Progenitor cell of endocrine pancreas (in vitro differentiated cells): ENCODE measurements at regions not wholly inside any gene's neighbourhood (a gene's known extent, or its start where the extent isn't known, plus 50 kb on each side); places are given as distances from the start of the nearest gene placed in this dataset.

Experiments
- DNase-seq: peaks from one replicate; pipeline ENCODE4 v3.0.0; 2021; ENCODE audit warnings: low spot score; ENCODE audit not compliant: unreplicated experiment
- H3K27ac Mint-ChIP-seq: 2 replicates; pipeline ENCODE4 v1.8.0; 2021; ENCODE audit warnings: mild to moderate bottlenecking, moderate library complexity, mixed read lengths
- H3K27me3 Mint-ChIP-seq: 2 replicates; pipeline ENCODE4 v1.8.0; 2021; ENCODE audit warnings: mixed read lengths
- H3K36me3 Mint-ChIP-seq: 2 replicates; pipeline ENCODE4 v1.8.0; 2022; ENCODE audit warnings: mixed read lengths; ENCODE audit not compliant: insufficient read depth
- H3K4me1 Mint-ChIP-seq: 2 replicates; pipeline ENCODE4 v1.8.0; 2021; ENCODE audit warnings: low read depth, mixed read lengths
- H3K4me3 Mint-ChIP-seq: 2 replicates; pipeline ENCODE4 v1.8.0; 2021; ENCODE audit warnings: low read depth, mild to moderate bottlenecking, moderate library complexity, mixed read lengths
- H3K9me3 Mint-ChIP-seq: 2 replicates; pipeline ENCODE4 v1.8.0; 2021; ENCODE audit warnings: low read depth, mixed read lengths
- CTCF ChIP-seq: fragments of 200-600 bp; sonication (generic); IDR thresholded peaks from one replicate; pipeline ENCODE4 v1.5.0; 2021; ENCODE audit warnings: antibody characterized with exemption, mild to moderate bottlenecking; ENCODE audit not compliant: unreplicated experiment

DNA sequence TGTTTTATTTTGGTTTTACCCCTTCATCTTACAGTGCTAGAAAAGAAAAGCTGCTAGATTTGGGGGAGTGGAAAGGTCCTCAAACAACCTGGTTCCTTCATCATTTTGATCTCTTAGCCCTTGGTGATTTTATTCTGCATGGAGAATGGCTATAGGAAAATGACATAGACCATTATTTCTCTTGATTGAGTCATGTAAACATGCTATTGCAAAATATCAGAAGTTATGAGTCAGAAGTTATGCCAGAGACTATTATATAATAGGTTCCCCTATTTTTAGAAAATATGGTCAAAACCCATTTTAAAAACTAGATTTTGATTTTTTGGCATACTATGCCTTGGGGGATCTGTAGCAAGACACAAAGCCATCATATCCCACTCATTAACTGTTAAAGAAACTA lies 83.7 kb upstream of the FAM9C start:
- Mint-ChIP-seq H3K36me3 (no peaks in the 10 kb centered on the region), H3K27ac (no peak overlapping the region)

DNA sequence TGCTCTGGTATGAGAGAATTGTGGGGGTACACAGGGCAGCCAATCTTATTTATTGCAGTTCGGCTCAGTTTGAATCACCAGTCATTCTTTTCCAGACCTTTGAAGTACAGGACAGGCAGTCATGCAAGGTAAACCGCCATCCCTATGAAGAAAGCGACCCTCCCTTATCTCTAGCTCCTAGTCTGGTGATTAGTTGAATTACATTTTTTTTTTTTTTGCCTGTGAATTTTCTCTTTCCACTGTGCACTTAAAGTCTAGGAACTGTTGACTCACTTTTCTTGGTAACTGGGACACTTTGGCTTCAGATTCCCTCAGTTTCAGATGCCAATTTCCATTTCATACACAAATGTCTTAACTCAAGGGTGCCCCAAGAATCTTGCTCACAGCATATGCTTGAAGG lies 82.4 kb upstream of the FAM9C start:
- H3K27me3 Mint-ChIP-seq, result no peaks in the 10 kb centered on the region
- TF ChIP-seq CTCF, result no peak

More for the DNA sequence above, 83.7 kb upstream of the FAM9C start:
- H3K4me3 Mint-ChIP-seq, result no peak overlapping the region
- no peak for TF ChIP-seq CTCF
- H3K9me3 Mint-ChIP-seq, result peaks cover 13% of the 10 kb centered on the region
- peaks cover 6% of the 10 kb centered on the region for H3K4me1 Mint-ChIP-seq
- H3K27me3 Mint-ChIP-seq, result no peaks in the 10 kb centered on the region
- no peak for DNase-seq

GRCh38 chrX:13125188-13125587 lies 80.8 kb upstream of the FAM9C start:
- H3K9me3 Mint-ChIP-seq, result peaks cover 12% of the 10 kb centered on the region
- peaks cover 9% of the 10 kb centered on the region for H3K4me1 Mint-ChIP-seq
- no peak overlapping the region for H3K27ac Mint-ChIP-seq
- H3K4me3 Mint-ChIP-seq, result no peak overlapping the region
- DNase-seq, result no peak
- H3K27me3 Mint-ChIP-seq, result no peaks in the 10 kb centered on the region
- no peak for TF ChIP-seq CTCF
- no peaks in the 10 kb centered on the region for H3K36me3 Mint-ChIP-seq

More for the DNA sequence above, 82.4 kb upstream of the FAM9C start:
- Mint-ChIP-seq H3K27ac (no peak overlapping the region), H3K4me3 (no peak overlapping the region), H3K4me1 (peaks cover 6% of the 10 kb centered on the region), H3K9me3 (peaks cover 15% of the 10 kb centered on the region), H3K36me3 (no peaks in the 10 kb centered on the region)
- no peak for DNase-seq

DNA sequence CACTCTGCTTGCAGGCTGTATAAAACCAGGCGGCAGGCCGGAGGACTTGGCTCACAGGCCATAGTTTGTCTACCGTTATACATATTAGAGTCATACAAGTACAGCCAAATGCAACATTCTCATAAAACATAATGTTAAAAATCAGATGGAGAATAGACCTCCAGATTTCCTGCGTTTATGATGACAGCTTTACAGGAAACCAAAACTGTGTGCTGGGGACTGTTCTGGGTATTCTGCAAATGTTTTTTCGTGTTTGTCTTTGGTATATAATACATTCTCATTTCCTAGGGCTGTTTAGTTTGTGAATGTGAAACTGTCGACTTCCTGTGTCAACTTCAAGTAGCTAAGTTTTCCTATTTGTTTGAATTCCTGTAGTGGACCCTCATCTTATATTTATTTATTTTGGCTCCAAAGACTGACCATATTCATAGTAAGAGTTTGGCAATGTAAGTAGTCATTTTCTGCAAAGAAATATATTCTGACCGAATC lies 79.5 kb upstream of the FAM9C start:
- TF ChIP-seq CTCF, result no peak
- Mint-ChIP-seq H3K4me3 (no peak overlapping the region), H3K4me1 (peaks cover 13% of the 10 kb centered on the region), H3K27ac (no peak overlapping the region), H3K36me3 (no peaks in the 10 kb centered on the region), H3K27me3 (no peaks in the 10 kb centered on the region), H3K9me3 (peaks cover 12% of the 10 kb centered on the region)
- DNase-seq, result no peak

DNA sequence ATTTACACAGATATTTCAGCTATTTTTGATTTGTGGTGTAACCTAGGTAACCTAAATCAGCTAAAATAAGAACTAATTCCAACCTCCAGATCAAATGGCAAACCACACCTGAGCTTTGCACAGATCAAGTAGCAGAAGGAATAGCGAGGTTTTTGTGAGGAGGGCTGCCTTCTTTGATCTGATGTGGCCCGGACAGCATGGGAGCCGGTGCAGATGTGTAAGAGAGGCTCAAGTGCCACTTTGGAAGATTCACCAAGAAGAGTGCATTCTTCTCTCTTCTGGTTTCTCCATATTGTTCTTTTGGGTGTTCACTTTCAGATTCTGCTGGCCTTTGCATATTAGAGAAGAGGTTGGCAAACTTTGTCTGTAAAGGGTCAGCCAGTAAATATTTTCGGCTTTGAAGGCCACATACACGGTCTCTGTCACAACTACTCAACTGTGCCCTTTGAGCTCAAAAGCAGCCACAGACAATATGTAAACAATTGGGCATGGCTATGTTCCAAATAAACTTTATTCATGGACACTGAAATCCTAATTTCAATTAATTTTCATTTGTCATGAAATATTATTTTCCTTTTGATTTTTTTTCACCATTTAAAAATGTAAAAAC lies 78.9 kb upstream of the FAM9C start:
- no peak for DNase-seq
- Mint-ChIP-seq H3K27ac (no peak overlapping the region), H3K27me3 (no peaks in the 10 kb centered on the region), H3K4me3 (no peak overlapping the region), H3K4me1 (peaks cover 13% of the 10 kb centered on the region), H3K36me3 (no peaks in the 10 kb centered on the region), H3K9me3 (peaks cover 13% of the 10 kb centered on the region)
- TF ChIP-seq CTCF, result no peak
